Endothelial cell (in vitro differentiated cells): ENCODE measurements at regions not wholly inside any gene's neighbourhood (a gene's known extent, or its start where the extent isn't known, plus 50 kb on each side); places are given as distances from the start of the nearest gene placed in this dataset.
A peak's percentile ranks its signal among the peaks of the same experiment; 100 is the strongest.

Experiments
- DNase-seq: peaks from one replicate; pipeline ENCODE4 v3.0.0; 2021; ENCODE audit warnings: low spot score
- H3K27ac Mint-ChIP-seq: one replicate; pipeline ENCODE4 v1.8.0; 2021; ENCODE audit warnings: mixed read lengths, inconsistent platforms; ENCODE audit not compliant: unreplicated experiment
- H3K27me3 Mint-ChIP-seq: one replicate; pipeline ENCODE4 v1.8.0; 2021; ENCODE audit warnings: mild to moderate bottlenecking, moderate library complexity, mixed read lengths, inconsistent platforms; ENCODE audit not compliant: unreplicated experiment
- H3K36me3 Mint-ChIP-seq: one replicate; pipeline ENCODE4 v1.8.0; 2021; ENCODE audit warnings: mild to moderate bottlenecking, low read depth, mixed read lengths, inconsistent platforms; ENCODE audit not compliant: unreplicated experiment
- H3K4me1 Mint-ChIP-seq: one replicate; pipeline ENCODE4 v1.8.0; 2021; ENCODE audit warnings: mild to moderate bottlenecking, mixed read lengths, inconsistent platforms; ENCODE audit not compliant: unreplicated experiment
- H3K4me3 Mint-ChIP-seq: one replicate; pipeline ENCODE4 v1.8.0; 2021; ENCODE audit warnings: mild to moderate bottlenecking, mixed read lengths, inconsistent platforms; ENCODE audit not compliant: unreplicated experiment
- H3K9me3 Mint-ChIP-seq: one replicate; pipeline ENCODE4 v1.8.0; 2021; ENCODE audit warnings: mixed read lengths, inconsistent platforms; ENCODE audit not compliant: unreplicated experiment
- TF ChIP-seq, protein P1 (sequence below): fragments of 200-600 bp; sonication (generic); IDR thresholded peaks from one replicate; pipeline ENCODE4 v1.5.0; 2021; ENCODE audit warnings: antibody characterized with exemption; ENCODE audit not compliant: unreplicated experiment

DNA sequence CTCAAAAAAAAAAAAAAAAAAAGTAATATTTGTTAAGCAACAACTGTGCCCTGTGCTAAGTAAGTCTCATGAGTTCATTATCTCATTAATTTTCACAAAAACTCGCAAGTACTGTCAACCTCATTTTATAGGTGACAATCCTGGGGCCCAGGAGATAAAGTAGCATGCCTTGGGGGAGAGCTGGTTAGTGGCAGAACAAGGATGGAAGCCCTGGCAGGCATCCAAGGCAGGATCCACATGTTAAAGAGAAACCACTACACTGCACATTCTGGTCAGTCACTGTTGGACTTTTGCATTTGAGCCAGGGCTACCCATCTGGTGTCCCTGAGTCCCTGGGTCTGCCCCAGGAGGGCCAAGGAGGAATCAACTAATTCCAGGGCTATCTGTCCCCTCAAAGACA lies 54.6 kb downstream of the ZFP36L2 start:
- Mint-ChIP-seq H3K36me3 (peaks cover 17% of the 10 kb centered on the region), H3K27me3 (peaks cover 18% of the 10 kb centered on the region), H3K4me3 (no peak overlapping the region), H3K4me1 (peaks cover 33% of the 10 kb centered on the region), H3K9me3 (peaks cover 14% of the 10 kb centered on the region), H3K27ac (no peak overlapping the region)
- TF ChIP-seq, protein P1, sequence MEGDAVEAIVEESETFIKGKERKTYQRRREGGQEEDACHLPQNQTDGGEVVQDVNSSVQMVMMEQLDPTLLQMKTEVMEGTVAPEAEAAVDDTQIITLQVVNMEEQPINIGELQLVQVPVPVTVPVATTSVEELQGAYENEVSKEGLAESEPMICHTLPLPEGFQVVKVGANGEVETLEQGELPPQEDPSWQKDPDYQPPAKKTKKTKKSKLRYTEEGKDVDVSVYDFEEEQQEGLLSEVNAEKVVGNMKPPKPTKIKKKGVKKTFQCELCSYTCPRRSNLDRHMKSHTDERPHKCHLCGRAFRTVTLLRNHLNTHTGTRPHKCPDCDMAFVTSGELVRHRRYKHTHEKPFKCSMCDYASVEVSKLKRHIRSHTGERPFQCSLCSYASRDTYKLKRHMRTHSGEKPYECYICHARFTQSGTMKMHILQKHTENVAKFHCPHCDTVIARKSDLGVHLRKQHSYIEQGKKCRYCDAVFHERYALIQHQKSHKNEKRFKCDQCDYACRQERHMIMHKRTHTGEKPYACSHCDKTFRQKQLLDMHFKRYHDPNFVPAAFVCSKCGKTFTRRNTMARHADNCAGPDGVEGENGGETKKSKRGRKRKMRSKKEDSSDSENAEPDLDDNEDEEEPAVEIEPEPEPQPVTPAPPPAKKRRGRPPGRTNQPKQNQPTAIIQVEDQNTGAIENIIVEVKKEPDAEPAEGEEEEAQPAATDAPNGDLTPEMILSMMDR, result no peak
- no peak for DNase-seq

DNA sequence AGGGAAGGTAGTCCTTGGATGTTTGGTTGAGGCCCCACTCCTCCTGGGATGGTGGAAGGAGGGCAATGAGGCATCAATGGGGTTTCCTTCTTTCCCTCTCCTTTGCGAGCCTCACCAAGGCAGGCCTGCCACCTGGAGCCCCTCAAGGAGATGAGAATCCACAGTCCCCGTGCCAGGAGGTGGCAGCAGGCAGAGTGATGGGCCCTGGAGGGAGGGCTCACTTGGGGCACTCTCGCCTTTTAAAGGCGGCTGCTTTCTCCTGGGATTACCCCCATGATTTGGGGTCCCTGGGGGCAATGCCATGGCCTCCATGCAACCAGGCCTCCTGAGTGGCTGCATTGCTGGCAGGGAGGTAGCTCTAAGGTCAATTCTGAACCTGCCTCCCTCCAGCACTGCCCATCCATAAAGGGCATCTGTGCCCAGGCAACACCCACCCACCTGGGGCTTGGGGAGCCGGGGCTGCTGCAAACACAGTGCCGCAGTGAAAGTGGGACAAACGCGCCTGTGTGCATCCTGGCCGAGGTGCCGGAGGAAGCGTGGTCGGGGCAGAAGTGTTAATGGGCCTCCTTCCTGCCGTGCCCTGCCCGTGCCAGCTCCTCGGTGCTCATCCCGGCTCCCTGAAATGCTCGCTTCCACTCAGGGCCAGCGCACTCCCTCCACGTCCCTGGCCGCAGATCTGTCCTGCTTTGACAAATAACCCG lies 55.9 kb downstream of the ZFP36L2 start:
- Mint-ChIP-seq H3K4me3 (no peak overlapping the region), H3K27ac (no peak overlapping the region), H3K36me3 (peaks cover 16% of the 10 kb centered on the region), H3K9me3 (peaks cover 14% of the 10 kb centered on the region), H3K4me1 (peaks cover 33% of the 10 kb centered on the region), H3K27me3 (peaks cover 17% of the 10 kb centered on the region)
- no peak for DNase-seq
- TF ChIP-seq, protein P1, result no peak

DNA sequence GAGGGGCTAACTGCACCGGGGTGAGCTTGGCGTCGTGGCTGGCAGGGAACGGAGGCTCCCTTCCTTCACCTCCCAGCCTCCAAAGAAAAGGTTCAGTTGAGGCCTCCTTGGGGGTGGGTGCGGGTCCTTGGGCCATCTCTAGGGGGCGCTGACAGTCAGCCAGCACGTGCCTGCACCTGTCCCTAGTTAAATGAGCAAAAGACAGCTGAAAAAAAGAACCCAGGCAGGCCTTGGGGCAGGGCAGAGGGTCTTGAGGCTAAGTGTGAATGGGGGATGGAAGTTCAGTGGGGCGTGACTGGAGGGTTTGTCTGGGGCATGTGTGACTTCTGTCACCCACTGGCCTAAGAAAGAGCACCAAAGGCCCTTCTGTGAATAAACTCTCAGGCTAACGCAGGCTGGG lies 56.4 kb downstream of the ZFP36L2 start:
- Mint-ChIP-seq H3K4me3 (no peak overlapping the region), H3K36me3 (peaks cover 13% of the 10 kb centered on the region), H3K27ac (no peak overlapping the region), H3K27me3 (peaks cover 15% of the 10 kb centered on the region), H3K9me3 (peaks cover 10% of the 10 kb centered on the region), H3K4me1 (peaks cover 31% of the 10 kb centered on the region)
- peak; percentile 38 for DNase-seq
- TF ChIP-seq, protein P1, result peak; percentile 67

DNA sequence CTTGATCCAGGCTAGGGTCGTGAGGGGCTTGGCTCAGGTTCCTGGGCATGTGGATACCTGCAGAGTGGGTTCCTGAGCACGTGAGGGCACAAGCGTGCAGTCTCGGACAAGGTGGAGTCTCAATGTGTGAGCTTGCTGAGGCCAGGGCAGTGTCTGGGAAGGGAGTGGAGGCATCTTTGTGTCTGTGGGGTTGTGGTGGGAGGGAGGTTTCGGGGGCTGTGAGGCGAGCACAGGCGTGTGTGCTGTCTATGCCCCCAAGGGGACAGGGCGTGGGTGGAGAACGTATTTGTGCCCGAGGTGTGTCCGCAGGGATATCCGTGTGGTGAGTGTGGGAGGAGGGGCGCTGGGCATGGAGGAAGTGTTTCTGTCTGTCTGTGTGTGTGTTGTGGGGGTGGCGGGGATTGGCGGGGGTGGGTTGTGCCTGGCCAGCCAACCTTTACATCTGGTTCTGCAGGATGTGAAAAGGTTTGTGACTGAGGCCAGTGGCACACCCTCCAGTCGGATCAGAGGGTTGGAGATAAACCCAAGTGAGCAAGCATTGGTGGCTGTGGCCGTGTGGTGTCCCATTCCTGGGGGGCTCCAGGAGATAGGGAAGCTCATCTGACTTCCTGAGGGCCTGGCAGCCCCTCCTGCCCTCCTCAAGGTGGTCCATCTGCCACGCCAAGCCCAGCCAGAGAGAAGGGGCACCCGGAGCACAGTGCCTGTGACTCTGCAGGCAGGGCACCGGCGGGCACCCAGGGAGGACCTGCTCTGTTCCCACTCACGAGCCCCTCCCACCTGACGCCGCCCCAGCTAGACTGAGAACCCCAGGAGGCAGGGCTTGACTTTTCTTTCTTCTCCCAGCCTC lies 57.1 kb downstream of the ZFP36L2 start:
- Mint-ChIP-seq H3K4me3 (peak overlapping the region; percentile 84), H3K9me3 (peaks cover 4% of the 10 kb centered on the region), H3K27me3 (peaks cover 10% of the 10 kb centered on the region), H3K4me1 (peaks cover 25% of the 10 kb centered on the region), H3K36me3 (peaks cover 8% of the 10 kb centered on the region), H3K27ac (no peak overlapping the region)
- TF ChIP-seq, protein P1, result no peak
- no peak for DNase-seq

DNA sequence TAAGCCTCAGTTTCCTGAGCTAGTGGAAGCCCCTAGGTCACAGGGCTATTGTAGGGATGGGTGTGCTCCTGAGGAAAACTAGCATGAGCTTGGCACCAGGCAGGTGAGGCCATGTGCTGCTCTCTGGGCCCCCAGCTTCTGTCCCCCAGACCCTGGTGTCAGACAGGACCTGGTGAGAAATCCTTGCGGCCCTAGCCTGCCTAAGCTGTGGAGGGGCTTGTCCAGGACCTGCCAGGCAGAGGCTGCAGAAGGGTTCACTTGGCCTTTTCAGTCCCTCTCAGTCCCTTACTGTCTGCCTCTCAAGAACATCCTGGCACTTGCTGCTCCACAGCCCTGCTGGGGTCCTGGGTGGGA lies 58.4 kb downstream of the ZFP36L2 start:
- Mint-ChIP-seq H3K27ac (peak overlapping the region; percentile 32), H3K36me3 (peaks cover 8% of the 10 kb centered on the region), H3K9me3 (no peaks in the 10 kb centered on the region), H3K4me1 (peaks cover 22% of the 10 kb centered on the region), H3K4me3 (no peak overlapping the region), H3K27me3 (peaks cover 4% of the 10 kb centered on the region)
- TF ChIP-seq, protein P1, result no peak
- DNase-seq, result no peak
